IMR-90 (cell line): ENCODE measurements at regions not wholly inside any gene's neighbourhood (a gene's known extent, or its start where the extent isn't known, plus 50 kb on each side); places are given as distances from the start of the nearest gene placed in this dataset.

ENCODE experiments used
- ATAC-seq: fragments of 200-7000 bp; cut with Tn5 transposase; 2 replicates; pipeline ENCODE4 v1.9.1; 2020; ENCODE audit warnings: low read depth, mild to moderate bottlenecking, moderate library complexity
- BruUV-seq: library from RNA; stranded (reverse); fragments of 400-500 nt; replicated peaks from 2 replicates; lab custom pipeline; 2021; lab: Mats Ljungman, UMichigan
- CTCF ChIA-PET: fragments of 300-600 bp; formaldehyde crosslinking; extraction: SDS; loops from one replicate; lab custom pipeline; 2021; ENCODE audit warnings: antibody characterized with exemption; lab: Yijun Ruan, JAX
- POLR2A ChIA-PET: fragments of 300-600 bp; sonication (Branson Sonifier 250); formaldehyde crosslinking; loops from one replicate; lab custom pipeline; 2022; ENCODE audit warnings: antibody characterized with exemption; ENCODE audit not compliant: unreplicated experiment; lab: Charles Lee
- DNase-seq: peaks from one replicate; pipeline ENCODE4 v3.0.0; 2013
- H2AFZ ChIP-seq: replicated peaks from 2 replicates; pipeline ENCODE3; 2013; ENCODE audit warnings: low read length, mild to moderate bottlenecking; ENCODE audit not compliant: poor library complexity
- H2AK5ac ChIP-seq: 2 replicates; pipeline ENCODE4 v1.6.1; 2013; ENCODE audit warnings: low read depth, low read length, inconsistent platforms
- H2AK9ac ChIP-seq: replicated peaks from 2 replicates; pipeline ENCODE3; 2013; ENCODE audit warnings: mild to moderate bottlenecking, low read depth, low read length, moderate library complexity; ENCODE audit not compliant: poor library complexity
- H2BK120ac ChIP-seq: 2 replicates; pipeline ENCODE4 v1.6.1; 2013; ENCODE audit warnings: low read depth, low read length, inconsistent platforms
- H2BK15ac ChIP-seq: 3 replicates; pipeline ENCODE4 v1.6.1; 2013; ENCODE audit warnings: low read depth, low read length, inconsistent platforms
- H2BK20ac ChIP-seq: 2 replicates; pipeline ENCODE4 v1.6.1; 2013; ENCODE audit warnings: low read depth, mild to moderate bottlenecking, inconsistent platforms, low read length, moderate library complexity
- H2BK5ac ChIP-seq: 2 replicates; pipeline ENCODE4 v1.6.1; 2013; ENCODE audit warnings: mild to moderate bottlenecking, low read depth, low read length, inconsistent platforms; ENCODE audit not compliant: poor library complexity, severe bottlenecking
- H3K14ac ChIP-seq: replicated peaks from 2 replicates; pipeline ENCODE4 v1.6.1; 2013; ENCODE audit warnings: low read depth, low read length, inconsistent platforms
- H3K18ac ChIP-seq: 2 replicates; pipeline ENCODE4 v1.6.1; 2013; ENCODE audit warnings: low read depth, low read length, control low read depth
- H3K23ac ChIP-seq: 2 replicates; pipeline ENCODE4 v1.6.1; 2013; ENCODE audit warnings: low read depth, low read length, inconsistent platforms
- H3K27ac ChIP-seq: 2 replicates; pipeline ENCODE4 v1.5.1; 2013; ENCODE audit warnings: mild to moderate bottlenecking, control low read depth, low read length; ENCODE audit not compliant: insufficient read depth
- H3K27me3 ChIP-seq: 2 replicates; pipeline ENCODE4 v1.6.1; 2013; ENCODE audit warnings: low read length; ENCODE audit not compliant: control insufficient read depth, insufficient read depth
- H3K36me3 ChIP-seq: 2 replicates; pipeline ENCODE4 v1.6.1; 2013; ENCODE audit warnings: low read length, mixed read lengths; ENCODE audit not compliant: control insufficient read depth, insufficient read depth
- H3K4ac ChIP-seq: 2 replicates; pipeline ENCODE4 v1.6.1; 2013; ENCODE audit warnings: low read depth, low read length, inconsistent platforms
- H3K4me1 ChIP-seq: 2 replicates; pipeline ENCODE4 v1.6.1; 2013; ENCODE audit warnings: low read length, mixed read lengths; ENCODE audit not compliant: control insufficient read depth, insufficient read depth
- H3K4me2 ChIP-seq: 2 replicates; pipeline ENCODE4 v1.6.1; 2013; ENCODE audit warnings: low read depth, mild to moderate bottlenecking, control low read depth, low read length, moderate library complexity
- H3K4me3 ChIP-seq: 2 replicates; pipeline ENCODE4 v1.5.1; 2013; ENCODE audit warnings: low read depth, mild to moderate bottlenecking, control low read depth, low read length, moderate library complexity; ENCODE audit not compliant: insufficient read depth
- H3K56ac ChIP-seq: 2 replicates; pipeline ENCODE4 v1.6.1; 2013; ENCODE audit warnings: low read length, inconsistent platforms; ENCODE audit not compliant: insufficient read depth; ENCODE audit errors: extremely low read depth
- H3K79me1 ChIP-seq, 2 experiments: 2 replicates each; pipeline ENCODE4 v1.6.1; 2013; ENCODE audit warnings: low read length in 2 of 2, inconsistent platforms in 1 of 2, low read depth in 1 of 2
- H3K9ac ChIP-seq: 2 replicates; pipeline ENCODE4 v1.6.1; 2013; ENCODE audit warnings: low read depth, low read length, control low read depth
- H3K9me1 ChIP-seq: 2 replicates; pipeline ENCODE4 v1.6.1; 2013; ENCODE audit warnings: low read length, inconsistent platforms; ENCODE audit not compliant: insufficient read depth
- H3K9me3 ChIP-seq: 2 replicates; pipeline ENCODE4 v1.6.1; 2013; ENCODE audit warnings: low read length; ENCODE audit not compliant: control insufficient read depth, insufficient read depth
- H4K20me1 ChIP-seq: 2 replicates; pipeline ENCODE4 v1.6.1; 2013; ENCODE audit warnings: low read length, inconsistent platforms; ENCODE audit not compliant: insufficient read depth
- H4K5ac ChIP-seq: 2 replicates; pipeline ENCODE4 v1.6.1; 2013; ENCODE audit warnings: mild to moderate bottlenecking, low read depth, low read length, control low read depth
- H4K8ac ChIP-seq, 2 experiments: 2 replicates each; pipeline ENCODE4 v1.6.1; 2013; ENCODE audit warnings: low read depth in 2 of 2, low read length in 2 of 2, control low read depth in 1 of 2, inconsistent platforms in 1 of 2
- H4K91ac ChIP-seq: 2 replicates; pipeline ENCODE4 v1.6.1; 2013; ENCODE audit warnings: low read depth, low read length, inconsistent platforms; ENCODE audit not compliant: insufficient read depth
- BHLHE40 ChIP-seq: fragments of 150-350 bp; IDR thresholded peaks from 2 replicates; pipeline ENCODE4 v1.6.1; 2016; ENCODE audit warnings: mild to moderate bottlenecking, low read depth, low read length
- CHD1 ChIP-seq: IDR thresholded peaks from 2 replicates; pipeline ENCODE4 v1.6.1; 2012; ENCODE audit warnings: low read depth, low read length, improper control_type of control experiment
- ELK1 ChIP-seq: fragments of 150-350 bp; IDR thresholded peaks from 2 replicates; pipeline ENCODE4 v1.6.1; 2016; ENCODE audit warnings: low read depth, mild to moderate bottlenecking, low read length, moderate library complexity, borderline replicate concordance
- FOS ChIP-seq: fragments of 150-350 bp; IDR thresholded peaks from 2 replicates; pipeline ENCODE4 v1.6.1; 2016; ENCODE audit warnings: low read depth, low read length
- MAFK ChIP-seq: IDR thresholded peaks from 2 replicates; pipeline ENCODE4 v1.6.1; 2012; ENCODE audit warnings: low read depth, low read length, improper control_type of control experiment
- MAZ ChIP-seq: IDR thresholded peaks from 2 replicates; pipeline ENCODE4 v1.6.1; 2012; ENCODE audit warnings: low read depth, mild to moderate bottlenecking, low read length, improper control_type of control experiment, moderate library complexity, borderline replicate concordance
- MXI1 ChIP-seq: IDR thresholded peaks from 2 replicates; pipeline ENCODE4 v1.6.1; 2012; ENCODE audit warnings: low read depth, mild to moderate bottlenecking, low read length, moderate library complexity, borderline replicate concordance
- NFE2L2 ChIP-seq: fragments of 150-350 bp; IDR thresholded peaks from 2 replicates; pipeline ENCODE4 v1.6.1; 2016; ENCODE audit warnings: low read depth, mild to moderate bottlenecking, low read length
- RCOR1 ChIP-seq: IDR thresholded peaks from 2 replicates; pipeline ENCODE4 v1.6.1; 2012; ENCODE audit warnings: mild to moderate bottlenecking, low read length, improper control_type of control experiment; ENCODE audit not compliant: insufficient replicate concordance
- RFX5 ChIP-seq: IDR thresholded peaks from 2 replicates; pipeline ENCODE4 v1.8.0; 2012; ENCODE audit warnings: low read depth, mild to moderate bottlenecking, low read length, moderate library complexity
- SMC3 ChIP-seq: fragments of 150-350 bp; IDR thresholded peaks from 2 replicates; pipeline ENCODE4 v1.6.1; 2016; ENCODE audit warnings: low read depth, mild to moderate bottlenecking, antibody characterized with exemption, low read length, moderate library complexity
- USF2 ChIP-seq: fragments of 150-350 bp; IDR thresholded peaks from 2 replicates; pipeline ENCODE4 v1.6.1; 2017; ENCODE audit warnings: mild to moderate bottlenecking, antibody characterized with exemption, low read length, low read depth
- WGBS, 2 experiments: methylation state at CpG; one replicate each; pipeline versions ENCODE4 v1.1.5 to v1.1.7; 2013; ENCODE audit warnings: missing lambda C conversion rate in 2 of 2; ENCODE audit not compliant: insufficient read length in 1 of 2; ENCODE audit errors: extremely low coverage in 2 of 2; 5-methylcytosine and 5-hydroxymethylcytosine counted together
- dilution Hi-C: fragments of 300-500 bp; cut with HindIII; formaldehyde crosslinking; loops from one replicate; pipeline ENCODE4 v1.14.3; 2018; ENCODE audit warnings: low sequenced_read_pairs; ENCODE audit not compliant: unreplicated experiment
- in situ Hi-C: fragments of 300-500 bp; cut with MboI; formaldehyde crosslinking; loops from 3 replicates; pipeline ENCODE4 v1.14.3; 2019; ENCODE audit warnings: low sequenced_read_pairs, inconsistent platforms, mixed read lengths
- intact Hi-C: fragments of 100-400 bp; cut with micrococcal nuclease; formaldehyde crosslinking; loops from 2 replicates; pipeline ENCODE4 v1.10.0; 2022

- Histone ChIP-seq H2BK5ac (no peak overlapping the region), H3K18ac (no peak overlapping the region), H2AK5ac (no peak overlapping the region), H2BK20ac (no peak overlapping the region), H3K9me1 (no peaks in the 10 kb centered on the region), H4K91ac (no peak overlapping the region), H2AK9ac (no peak overlapping the region), H3K23ac (no peak overlapping the region), H4K20me1 (no peaks in the 10 kb centered on the region), H2BK120ac (no peak overlapping the region), H4K5ac (no peak overlapping the region), H3K27me3 (no peaks in the 10 kb centered on the region), H2BK15ac (no peak overlapping the region), H3K4me3 (no peak overlapping the region), H3K9me3 (no peaks in the 10 kb centered on the region), H2AFZ (no peak overlapping the region), H3K36me3 (no peaks in the 10 kb centered on the region), H3K4me1 (no peaks in the 10 kb centered on the region), H3K14ac (no peak overlapping the region), H4K8ac (no peak overlapping the region), H3K4me2 (no peak overlapping the region), H3K4ac (no peak overlapping the region), H3K56ac (no peak overlapping the region), H3K27ac (no peak overlapping the region), H3K79me1 (no peaks in the 10 kb centered on the region), H3K9ac (no peak overlapping the region)
- dilution Hi-C loops (no loop called here), in situ Hi-C loops (no loop called here), intact Hi-C loops (no loop called here)
- TF ChIP-seq USF2 (no peak), SMC3 (no peak), RFX5 (no peak), MAZ (no peak), BHLHE40 (no peak), FOS (no peak), CHD1 (no peak), NFE2L2 (no peak), ELK1 (no peak), MAFK (no peak), MXI1 (no peak), RCOR1 (no peak)
- no TSS peak for BruUV-seq
- DNase-seq (no peak), ATAC-seq (no peak)
- ChIA-PET POLR2A (no interaction called here), CTCF (no interaction called here)
- no CpG with 5 or more reads among the region's 1 CpG for WGBS, 2 experiments
Measured at GRCh38 chr4:122034619-122035018, 82.8 kb upstream of the TRPC3 start.
